Uterus (tissue), 3 donors: ENCODE measurements at regions not wholly inside any gene's neighbourhood (a gene's known extent, or its start where the extent isn't known, plus 50 kb on each side); places are given as distances from the start of the nearest gene placed in this dataset.

Experiments used
- DNase-seq, 2 donors: peaks; one replicate each; pipeline ENCODE4 v3.0.0-alpha.2; 2019 to 2020
- H3K27ac ChIP-seq, 2 donors: fragments of 200-600 bp; sonication (generic); 1 replicate in 1 of 2; 2 replicates in 1 of 2; pipeline ENCODE4 v1.5.1; 2016 to 2018
- H3K27me3 ChIP-seq, 2 donors: fragments of 200-600 bp; sonication (generic); one replicate each; pipeline ENCODE4 v1.5.1; 2018 to 2019; ENCODE audit warnings: control low read depth in 1 of 2
- H3K36me3 ChIP-seq, 2 donors: fragments of 200-600 bp; sonication (generic); one replicate each; pipeline ENCODE4 v1.5.1; 2019; ENCODE audit warnings: control low read depth in 1 of 2
- H3K4me1 ChIP-seq, 2 donors: fragments of 200-600 bp; sonication (generic); one replicate each; pipeline ENCODE4 v1.5.1; 2018 to 2019; ENCODE audit warnings: control low read depth in 1 of 2
- H3K4me3 ChIP-seq, 2 donors: fragments of 200-600 bp; sonication (generic); 1 replicate in 1 of 2; 2 replicates in 1 of 2; pipeline ENCODE4 v1.5.1; 2018 to 2019; ENCODE audit warnings: mild to moderate bottlenecking in 1 of 2
- H3K9me3 ChIP-seq, 2 donors: fragments of 200-600 bp; sonication (generic); one replicate each; pipeline ENCODE4 v1.5.1; 2019; ENCODE audit warnings: control low read depth in 1 of 2
- CTCF ChIP-seq, 4 experiments: fragments of 200-600 bp in 2 of 4; fragments of 450-650 bp in 2 of 4; sonication (generic) in 2 of 4; IDR thresholded peaks; one replicate each; pipeline ENCODE4 v1.5.1; 2016 to 2019; ENCODE audit warnings: antibody characterized with exemption in 4 of 4, mild to moderate bottlenecking in 2 of 4, moderate library complexity in 1 of 4
- POLR2A ChIP-seq, 2 donors: fragments of 450-650 bp; IDR thresholded peaks; one replicate each; pipeline ENCODE4 v1.6.1; 2016; ENCODE audit warnings: antibody characterized with exemption in 2 of 2, mild to moderate bottlenecking in 1 of 2, moderate library complexity in 1 of 2
- intact Hi-C: fragments of 100-400 bp; cut with DNase I; formaldehyde crosslinking; loops from one replicate; pipeline ENCODE4 v1.15.1; 2023; ENCODE audit warnings: low total_unique reads
- donor health status: DM: yes; HTN: yes; CAD: no.

GRCh38 chr3:177341736-177342419 lies 144.6 kb upstream of the TBL1XR1 start:
- DNase-seq, result no peak
- H3K9me3 ChIP-seq, result no peaks in the 10 kb centered on the region
- peaks cover 0 to 6% of the 10 kb centered on the region in 2 donors for H3K4me1 ChIP-seq
- H3K27me3 ChIP-seq, result no peaks in the 10 kb centered on the region
- H3K4me3 ChIP-seq, result no peak overlapping the region
- TF ChIP-seq POLR2A (IDR thresholded peaks at IDR 0.05) (no peak), CTCF (IDR thresholded peaks at IDR 0.05) (no peak)
- no peaks in the 10 kb centered on the region for H3K36me3 ChIP-seq
- intact Hi-C loops, result no loop called here
- no peak overlapping the region for H3K27ac ChIP-seq

GRCh38 chr3:177343122-177343625 lies 145.9 kb upstream of the TBL1XR1 start:
- H3K27ac ChIP-seq, result no peak overlapping the region
- intact Hi-C loops, result no loop called here
- no peaks in the 10 kb centered on the region for H3K4me1 ChIP-seq
- H3K27me3 ChIP-seq, result no peaks in the 10 kb centered on the region
- H3K4me3 ChIP-seq, result no peak overlapping the region
- no peaks in the 10 kb centered on the region for H3K36me3 ChIP-seq
- no peak for DNase-seq
- no peak for TF ChIP-seq POLR2A (IDR thresholded peaks at IDR 0.05)
- TF ChIP-seq CTCF (IDR thresholded peaks at IDR 0.05), result no peak
- no peaks in the 10 kb centered on the region for H3K9me3 ChIP-seq

- DNase-seq, result peak; percentile 76 to 86
- no peaks in the 10 kb centered on the region for H3K9me3 ChIP-seq
- H3K27ac ChIP-seq, result peak overlapping the region; percentile 66 to 73
- no peaks in the 10 kb centered on the region for H3K4me1 ChIP-seq
- intact Hi-C loops, result no loop called here
- H3K36me3 ChIP-seq, result no peaks in the 10 kb centered on the region
- H3K27me3 ChIP-seq, result no peaks in the 10 kb centered on the region
- no peak overlapping the region for H3K4me3 ChIP-seq
- TF ChIP-seq CTCF (IDR thresholded peaks at IDR 0.05) (no peak), POLR2A (IDR thresholded peaks at IDR 0.05) (no peak)
Measured at GRCh38 chr3:177345049-177345972, 148.0 kb upstream of the TBL1XR1 start.

GRCh38 chr3:177345973-177346503 lies 148.8 kb upstream of the TBL1XR1 start:
- no peaks in the 10 kb centered on the region for H3K27me3 ChIP-seq
- DNase-seq, result no peak
- TF ChIP-seq POLR2A (IDR thresholded peaks at IDR 0.05), result no peak
- no peaks in the 10 kb centered on the region for H3K9me3 ChIP-seq
- peak overlapping the region; percentile 50 to 73 for H3K27ac ChIP-seq
- H3K4me1 ChIP-seq, result no peaks in the 10 kb centered on the region
- intact Hi-C loops, result no loop called here
- no peak overlapping the region for H3K4me3 ChIP-seq
- no peaks in the 10 kb centered on the region for H3K36me3 ChIP-seq

GRCh38 chr3:177346878-177347277 lies 149.6 kb upstream of the TBL1XR1 start:
- Histone ChIP-seq H3K9me3 (no peaks in the 10 kb centered on the region), H3K4me1 (no peaks in the 10 kb centered on the region), H3K27ac (no peak overlapping the region), H3K27me3 (no peaks in the 10 kb centered on the region), H3K4me3 (no peak overlapping the region), H3K36me3 (no peaks in the 10 kb centered on the region)
- intact Hi-C loops, result no loop called here
- TF ChIP-seq POLR2A (IDR thresholded peaks at IDR 0.05) (no peak), CTCF (IDR thresholded peaks at IDR 0.05) (no peak)
- no peak for DNase-seq
